Transverse colon (tissue), 4 donors: ENCODE measurements at regions not wholly inside any gene's neighbourhood (a gene's known extent, or its start where the extent isn't known, plus 50 kb on each side); places are given as distances from the start of the nearest gene placed in this dataset.

ENCODE experiments used
- DNase-seq: peaks from one replicate; pipeline ENCODE4 v3.0.0-alpha.2; 2019
- H3K27ac ChIP-seq, 4 donors: fragments of 200-600 bp; sonication (generic); 2 replicates each; pipeline ENCODE4 v1.5.1; 2016 to 2018; ENCODE audit warnings: inconsistent platforms in 4 of 4
- H3K27me3 ChIP-seq: fragments of 200-600 bp; sonication (generic); 2 replicates; pipeline ENCODE4 v1.5.1; 2017; ENCODE audit warnings: inconsistent platforms
- H3K36me3 ChIP-seq, 4 donors: fragments of 200-600 bp; sonication (generic); 2 replicates each; pipeline ENCODE4 v1.5.1; 2017 to 2019; ENCODE audit warnings: inconsistent platforms in 4 of 4
- H3K4me1 ChIP-seq, 4 donors: fragments of 200-600 bp; sonication (generic); 2 replicates each; pipeline ENCODE4 v1.5.1; 2017 to 2020; ENCODE audit warnings: inconsistent platforms in 4 of 4
- H3K4me3 ChIP-seq, 4 donors: fragments of 200-600 bp; sonication (generic); 1 replicate in 1 of 4; 2 replicates in 3 of 4; pipeline versions ENCODE4 v1.5.1 to v1.6.1; 2017 to 2019; ENCODE audit warnings: inconsistent platforms in 4 of 4
- H3K9me3 ChIP-seq, 2 donors: fragments of 200-600 bp; sonication (generic); 2 replicates each; pipeline ENCODE4 v1.5.1; 2017 to 2019; ENCODE audit warnings: inconsistent platforms in 2 of 2
- CTCF ChIP-seq, 5 experiments: fragments of 200-600 bp in 3 of 5; fragments of 450-650 bp in 2 of 5; sonication (generic) in 3 of 5; IDR thresholded peaks; 1 replicate in 2 of 5; 2 replicates in 3 of 5; pipeline ENCODE4 v1.5.1; 2016 to 2017; ENCODE audit warnings: antibody characterized with exemption in 5 of 5, inconsistent platforms in 3 of 5, mild to moderate bottlenecking in 2 of 5, moderate library complexity in 1 of 5
- EP300 ChIP-seq: sonication (generic); formaldehyde crosslinking; IDR thresholded peaks from one replicate; pipeline ENCODE4 v1.6.1; 2017; ENCODE audit warnings: antibody characterized with exemption, low read depth
- POLR2A ChIP-seq: fragments of 450-650 bp; IDR thresholded peaks from one replicate; pipeline ENCODE4 v1.6.1; 2016; ENCODE audit warnings: antibody characterized with exemption, mild to moderate bottlenecking, moderate library complexity
- POLR2AphosphoS5 ChIP-seq, 3 donors: sonication (generic); formaldehyde crosslinking; IDR thresholded peaks; one replicate each; pipeline ENCODE4 v1.6.1; 2016; ENCODE audit warnings: antibody characterized with exemption in 3 of 3
- WGBS, 2 donors: methylation state at CpG; one replicate each; pipeline ENCODE4 v1.1.5; 2018; ENCODE audit warnings: low coverage in 1 of 2; 5-methylcytosine and 5-hydroxymethylcytosine counted together
- in situ Hi-C, 4 donors: fragments of 200-750 bp; cut with MboI; loops; one replicate each; pipeline versions ENCODE4 v1.15.0 to v1.15.1; 2017; ENCODE audit warnings: low sequenced_read_pairs in 3 of 4, low pct_ligation_motif_present in 1 of 4, low pct_unique_long_range_greater_than_20kb in 1 of 4
- intact Hi-C: fragments of 100-400 bp; cut with DNase I; formaldehyde crosslinking; loops from one replicate; pipeline ENCODE4 v1.15.1; 2023; ENCODE audit warnings: low total_unique reads

- H3K27ac ChIP-seq = no peak overlapping the region
- no peaks in the 10 kb centered on the region for H3K4me1 ChIP-seq
- WGBS, 2 donors = 73% methylated on average over 1 of the region's 1 CpG; no CpG with 5 or more reads in 1 of the 2 donors
- no peaks in the 10 kb centered on the region for H3K27me3 ChIP-seq
- no peak for DNase-seq
- no peak overlapping the region for H3K4me3 ChIP-seq
- TF ChIP-seq EP300 (no peak), POLR2AphosphoS5 (IDR thresholded peaks at IDR 0.05) (no peak), CTCF (IDR thresholded peaks at IDR 0.05) (no peak)
- in situ Hi-C loops = no loop called here
- no peaks in the 10 kb centered on the region for H3K36me3 ChIP-seq
- intact Hi-C loops = no loop called here
- no peaks in the 10 kb centered on the region for H3K9me3 ChIP-seq
Measured at GRCh38 chrX:99777912-99778311, 632.2 kb downstream of the PCDH19 start.

GRCh38 chrX:99761731-99762130, 648.3 kb downstream of the PCDH19 start:
- in situ Hi-C loops = no loop called here
- H3K4me3 ChIP-seq = no peak overlapping the region
- H3K9me3 ChIP-seq = no peaks in the 10 kb centered on the region
- H3K36me3 ChIP-seq = no peaks in the 10 kb centered on the region
- intact Hi-C loops = no loop called here
- H3K27me3 ChIP-seq = no peaks in the 10 kb centered on the region
- DNase-seq = no peak
- no peaks in the 10 kb centered on the region for H3K4me1 ChIP-seq
- H3K27ac ChIP-seq = no peak overlapping the region
- WGBS, 2 donors = 75% methylated on average over 3 of the region's 3 CpGs; no CpG with 5 or more reads in 1 of the 2 donors
- TF ChIP-seq CTCF (IDR thresholded peaks at IDR 0.05) (no peak), POLR2AphosphoS5 (IDR thresholded peaks at IDR 0.05) (no peak), EP300 (no peak), POLR2A (no peak)

GRCh38 chrX:99752776-99753175, 657.3 kb downstream of the PCDH19 start:
- no peaks in the 10 kb centered on the region for H3K27me3 ChIP-seq
- DNase-seq = no peak
- no peak overlapping the region for H3K27ac ChIP-seq
- H3K4me3 ChIP-seq = no peak overlapping the region
- 63% methylated on average over 4 of the region's 4 CpGs; no CpG with 5 or more reads in 1 of the 2 donors for WGBS, 2 donors
- H3K4me1 ChIP-seq = no peaks in the 10 kb centered on the region
- H3K36me3 ChIP-seq = no peaks in the 10 kb centered on the region
- intact Hi-C loops (no loop called here), in situ Hi-C loops (no loop called here)
- H3K9me3 ChIP-seq = no peaks in the 10 kb centered on the region
- no peak for TF ChIP-seq POLR2A
- no peak for TF ChIP-seq POLR2AphosphoS5 (IDR thresholded peaks at IDR 0.05)
- TF ChIP-seq EP300 = no peak
- no peak for TF ChIP-seq CTCF (IDR thresholded peaks at IDR 0.05)

GRCh38 chrX:99750721-99751120, 659.4 kb downstream of the PCDH19 start:
- Histone ChIP-seq H3K9me3 (no peaks in the 10 kb centered on the region), H3K27me3 (no peaks in the 10 kb centered on the region), H3K4me1 (no peaks in the 10 kb centered on the region), H3K4me3 (no peak overlapping the region), H3K27ac (no peak overlapping the region), H3K36me3 (no peaks in the 10 kb centered on the region)
- DNase-seq = no peak
- 82 to 100% methylated on average over 1 of the region's 1 CpG for WGBS, 2 donors
- TF ChIP-seq CTCF (IDR thresholded peaks at IDR 0.05) = no peak
- no peak for TF ChIP-seq POLR2AphosphoS5 (IDR thresholded peaks at IDR 0.05)
- no peak for TF ChIP-seq EP300
- TF ChIP-seq POLR2A = no peak
- intact Hi-C loops (no loop called here), in situ Hi-C loops (no loop called here)
